T-helper 1 cell (primary cell): ENCODE measurements at regions not wholly inside any gene's neighbourhood (a gene's known extent, or its start where the extent isn't known, plus 50 kb on each side); places are given as distances from the start of the nearest gene placed in this dataset.
"Not testable (repeated sequence)": the region's sequence is repeated elsewhere in the genome, so short reads cannot be mapped to it uniquely, and the experiment has no call there.

ENCODE experiments used
- DNase-seq, 5 donors: peaks; one replicate each; pipeline ENCODE4 v3.0.0-alpha.2; 2012 to 2020

DNA sequence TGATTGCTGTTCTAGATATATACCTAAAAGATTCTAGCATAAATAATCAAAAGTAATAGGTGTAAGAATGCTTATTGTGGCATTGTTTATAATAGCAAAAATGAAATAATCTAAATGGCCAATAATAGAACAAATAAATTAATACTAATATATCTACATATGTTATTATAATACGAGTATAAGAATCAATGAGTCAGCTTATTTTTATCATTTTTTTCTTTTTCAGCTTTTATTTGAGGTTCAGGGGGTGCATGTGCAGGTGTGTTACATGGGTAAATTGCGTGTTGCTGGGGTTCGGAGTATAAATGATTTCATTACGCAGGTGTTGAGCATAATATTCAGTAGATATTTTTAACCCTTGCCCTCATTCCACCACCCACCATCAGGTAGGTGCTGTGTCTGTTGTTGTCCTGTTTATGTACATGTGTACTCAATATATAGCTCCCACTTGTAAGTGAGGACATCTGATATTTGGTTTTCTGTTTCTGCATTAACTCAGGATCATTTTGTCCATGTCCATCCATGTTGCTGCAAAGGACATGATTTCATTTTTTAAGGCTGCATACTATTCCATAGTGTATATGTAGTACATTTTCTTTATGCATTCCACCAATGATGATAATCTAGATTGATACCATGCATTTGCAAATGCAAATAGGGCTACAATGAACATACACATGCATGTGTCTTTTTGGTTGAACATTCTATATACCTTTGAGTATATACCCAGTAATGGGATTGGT, 122.2 kb upstream of the GMNC start:
- no peak for DNase-seq

DNA sequence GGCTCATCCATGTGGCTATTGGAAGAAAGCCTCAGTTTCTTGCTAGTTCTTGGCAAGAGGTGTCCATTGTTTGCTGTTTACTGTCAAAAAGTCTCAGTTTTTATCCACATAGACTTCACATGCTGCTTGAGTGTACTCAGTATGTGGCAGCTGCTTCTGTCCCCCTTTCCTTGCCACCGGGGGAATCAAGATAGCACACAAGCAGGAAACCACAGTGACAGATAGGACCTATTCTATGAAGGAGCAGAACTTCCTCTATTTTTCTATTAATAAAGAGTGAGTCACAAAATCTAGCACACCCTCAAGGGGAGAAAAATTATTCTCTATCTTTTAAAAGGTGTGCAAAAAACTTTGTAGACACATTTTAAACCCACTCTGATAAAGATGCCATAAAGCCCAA, 121.4 kb upstream of the GMNC start:
- DNase-seq, result no peak

DNA sequence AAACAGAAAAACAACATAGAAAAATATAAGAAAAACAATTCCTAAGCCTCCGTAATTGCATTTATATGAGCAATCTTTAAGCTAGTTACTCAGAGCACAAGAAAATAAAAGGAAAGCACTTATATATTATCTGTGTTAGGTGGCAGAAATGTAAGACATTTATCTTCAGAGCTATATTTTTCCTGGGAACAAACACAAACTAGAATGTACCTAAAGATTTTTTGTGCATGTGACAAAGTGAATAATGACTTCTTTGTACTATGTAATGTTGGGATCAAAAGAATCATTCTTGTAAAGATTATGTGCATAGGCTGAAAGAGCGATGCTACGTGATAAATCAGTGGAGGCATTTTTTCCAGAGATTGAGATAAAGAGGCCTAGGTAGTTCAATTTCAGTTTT, 111.3 kb upstream of the GMNC start:
- no peak for DNase-seq

DNA sequence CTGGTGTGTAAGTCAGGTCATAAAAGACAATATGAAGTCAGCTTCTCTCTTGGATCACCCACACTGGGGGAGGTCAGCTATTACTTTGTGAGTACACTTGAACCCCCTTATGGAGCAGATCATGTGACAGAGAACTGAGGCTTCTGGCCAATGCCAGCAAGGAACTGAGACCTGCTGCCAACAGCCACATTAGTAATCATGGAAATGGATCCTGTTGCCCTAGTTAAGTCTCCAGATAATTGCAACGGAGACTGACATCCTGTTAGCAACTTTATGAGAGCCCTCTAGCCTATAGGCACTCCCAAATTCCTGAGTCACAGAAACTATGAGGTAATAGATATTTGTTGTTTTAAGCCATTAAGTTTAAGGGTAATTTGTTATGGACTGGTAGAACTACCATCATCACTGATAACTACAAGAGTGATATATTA, 110.4 kb upstream of the GMNC start:
- DNase-seq, result no peak

DNA sequence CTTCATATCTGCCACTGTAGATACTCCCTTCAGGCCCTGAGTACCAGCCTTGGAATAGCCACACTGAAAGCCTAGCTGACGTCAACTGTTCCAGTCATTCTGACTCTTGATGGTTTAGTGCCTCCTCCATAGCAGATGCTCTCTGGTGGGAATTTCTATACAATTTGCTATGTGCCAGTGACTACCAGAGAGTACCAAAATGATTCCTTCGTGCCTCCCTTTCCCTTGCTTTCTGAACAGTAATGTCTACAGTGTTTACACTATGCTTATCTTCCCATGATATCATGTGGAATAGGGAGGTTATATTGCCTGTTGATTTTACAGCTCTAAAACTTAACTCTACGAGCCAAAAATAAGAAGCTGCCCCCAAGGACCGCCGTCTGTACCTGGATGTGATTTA, 109.7 kb upstream of the GMNC start:
- DNase-seq, result no peak

DNA sequence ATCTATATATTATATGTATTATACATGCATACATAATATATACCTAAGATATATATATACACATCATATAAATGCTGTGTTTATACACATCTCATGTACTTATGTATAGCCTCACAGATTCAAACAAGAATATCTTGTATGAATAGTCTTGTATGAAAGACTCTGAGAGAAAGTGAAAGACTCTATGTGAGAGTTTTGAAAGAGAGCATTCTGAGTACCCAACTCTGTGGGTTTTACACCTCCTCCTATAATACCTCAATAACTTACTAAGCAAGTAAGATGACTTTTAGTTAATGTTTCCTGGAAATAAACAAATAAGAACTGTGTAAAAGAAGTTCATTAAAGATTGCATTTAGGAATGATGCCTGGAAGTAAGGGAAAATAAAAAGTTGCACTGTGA, 108.1 kb upstream of the GMNC start:
- DNase-seq, result no peak

DNA sequence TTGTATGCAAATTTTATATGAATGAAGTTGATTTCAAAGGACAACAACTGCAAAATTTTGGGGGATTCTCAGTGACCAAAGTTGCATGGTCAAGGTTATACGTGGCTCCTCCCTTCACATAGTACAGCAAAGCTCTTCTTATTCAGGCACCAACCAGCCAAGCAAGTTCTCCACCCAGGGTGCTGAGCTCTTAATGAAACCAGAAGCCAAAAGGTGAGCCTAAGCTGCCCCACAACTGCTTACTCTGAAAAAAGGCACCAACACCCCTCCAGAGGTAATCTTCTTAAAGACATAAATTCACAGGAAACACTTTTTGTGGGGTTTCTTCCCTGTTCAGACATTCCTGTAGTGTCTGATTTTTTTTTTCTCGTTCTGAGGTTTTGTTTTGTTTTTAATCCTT, 106.1 kb upstream of the GMNC start:
- no peak for DNase-seq

DNA sequence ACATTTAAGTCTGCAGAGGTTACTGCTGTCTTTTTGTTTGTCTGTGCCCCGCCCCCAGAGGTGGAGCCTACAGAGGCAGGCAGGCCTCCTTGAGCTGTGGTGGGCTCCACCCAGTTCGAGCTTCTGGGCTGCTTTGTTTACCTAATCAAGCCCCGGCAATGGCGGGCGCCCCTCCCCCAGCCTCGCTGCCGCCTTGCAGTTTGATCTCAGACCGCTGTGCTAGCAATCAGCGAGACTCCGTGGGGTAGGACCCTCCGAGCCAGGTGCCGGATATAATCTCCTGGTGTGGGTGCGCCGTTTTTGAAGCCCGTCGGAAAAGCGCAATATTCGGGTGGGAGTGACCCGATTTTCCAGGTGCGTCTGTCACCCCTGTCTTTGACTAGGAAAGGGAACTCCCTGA, 102.4 kb upstream of the GMNC start:
- DNase-seq, result not testable (repeated sequence)

DNA sequence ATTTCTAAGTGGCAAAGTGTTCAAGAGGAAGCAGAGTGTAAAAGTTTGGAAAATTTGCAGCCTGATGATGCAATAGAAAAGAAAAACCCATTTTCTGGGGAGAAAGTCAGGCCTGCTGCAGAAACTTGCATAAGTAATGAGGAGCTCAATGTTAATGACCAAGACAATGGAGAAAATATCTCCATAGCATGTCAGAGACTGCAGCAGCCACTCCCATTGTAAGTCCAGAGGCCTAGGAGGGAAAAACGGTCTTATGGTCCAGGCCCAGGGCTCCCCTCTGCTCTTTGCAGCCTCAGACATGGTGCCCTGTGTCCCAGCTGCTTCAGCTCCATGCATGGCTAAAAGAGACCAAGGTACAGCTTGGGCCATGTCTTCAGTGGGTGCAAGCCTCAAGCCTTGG, 96.6 kb upstream of the GMNC start:
- no peak for DNase-seq

DNA sequence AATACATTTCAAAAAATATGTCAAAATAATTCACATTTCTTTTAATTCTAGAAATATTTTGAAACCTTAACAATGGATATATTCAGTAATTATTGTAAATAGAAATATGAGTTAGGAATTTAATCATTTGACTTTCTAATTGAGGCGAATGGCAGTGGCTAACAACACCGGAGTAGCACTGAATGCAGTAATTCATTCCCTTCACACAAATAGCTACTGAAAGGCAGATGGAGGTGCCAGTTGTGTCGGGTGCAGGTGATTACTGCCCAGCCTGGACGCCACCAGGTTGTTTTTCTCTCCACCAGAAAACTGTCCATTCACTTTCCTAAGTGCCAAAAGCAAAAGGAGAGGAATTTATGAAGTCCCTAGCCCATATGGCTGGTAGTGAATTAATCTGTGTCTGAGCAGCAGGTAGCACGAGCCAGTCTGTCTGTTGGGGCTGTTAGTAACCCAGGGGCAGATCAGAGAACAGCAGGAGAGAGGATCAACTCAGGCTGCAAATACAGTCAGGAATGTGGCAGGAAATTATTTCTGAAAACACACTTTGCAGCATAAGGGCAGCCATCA, 79.3 kb upstream of the GMNC start:
- DNase-seq, result no peak

DNA sequence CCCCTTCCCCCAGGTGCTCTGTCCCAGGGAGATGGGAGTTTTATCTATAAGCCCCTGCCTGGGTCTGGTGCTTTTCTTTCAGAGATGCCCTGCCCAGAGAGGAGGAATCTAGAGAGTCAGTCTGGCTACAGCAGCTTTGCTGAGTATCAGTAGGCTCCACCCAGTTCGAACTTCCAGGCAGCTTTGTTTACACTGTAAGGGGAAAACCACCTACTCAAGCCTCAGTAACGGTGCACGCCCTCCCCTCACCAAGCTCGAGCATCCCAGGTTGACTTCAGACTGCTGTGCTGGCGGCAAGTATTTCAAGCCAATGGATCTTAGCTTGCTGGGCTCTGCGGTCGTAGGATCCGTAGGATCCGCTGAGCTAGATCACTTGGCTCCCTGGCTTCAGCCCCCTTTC, 72.1 kb upstream of the GMNC start:
- DNase-seq, result not testable (repeated sequence)

DNA sequence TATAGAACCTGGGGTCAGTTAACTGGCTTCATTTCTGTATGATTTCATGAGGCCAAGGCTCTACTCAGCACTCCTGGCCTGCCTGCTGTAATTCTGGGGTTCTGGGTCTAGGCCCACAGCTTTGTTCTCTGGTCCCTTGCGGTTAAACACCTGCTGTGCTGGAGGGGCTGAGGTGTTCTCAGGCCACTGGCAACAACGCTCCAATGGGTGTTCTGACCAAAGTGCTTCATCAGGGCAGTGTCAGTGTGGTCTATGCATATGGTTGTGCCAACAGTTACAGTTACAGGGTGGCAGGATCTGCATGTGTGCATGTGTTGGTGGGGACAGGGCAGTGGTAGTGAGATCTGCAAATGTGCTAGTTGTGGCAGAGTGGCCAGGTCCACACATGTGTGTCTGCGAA, 64.1 kb upstream of the GMNC start:
- DNase-seq, result no peak

DNA sequence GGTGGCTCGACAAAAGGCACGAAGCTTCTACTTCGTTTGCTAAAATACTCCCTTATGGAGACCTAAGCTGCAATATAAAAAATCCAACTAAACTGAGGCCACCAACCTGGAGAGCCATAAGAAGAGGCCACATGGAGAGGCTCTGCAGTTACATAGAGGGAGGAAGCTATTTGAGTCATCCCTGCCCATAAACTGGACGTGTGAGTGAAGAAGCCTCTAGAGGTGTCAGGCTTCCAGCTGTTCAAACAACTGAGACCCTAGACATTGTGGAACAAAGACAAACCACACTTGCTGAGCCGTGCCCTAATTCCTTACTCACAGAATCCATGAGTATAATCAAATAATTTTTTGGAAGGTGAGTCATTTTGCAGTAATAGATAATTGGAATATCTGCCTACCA, 50.2 kb upstream of the GMNC start:
- no peak for DNase-seq
